GM12801 (cell line): ENCODE measurements at regions not wholly inside any gene's neighbourhood (a gene's known extent, or its start where the extent isn't known, plus 50 kb on each side); places are given as distances from the start of the nearest gene placed in this dataset.

ENCODE experiments used
- CTCF ChIP-seq: IDR thresholded peaks from one replicate; pipeline ENCODE4 v1.5.1; 2011; ENCODE audit warnings: control low read depth; ENCODE audit not compliant: insufficient read length; ENCODE audit errors: extremely low read depth

- TF ChIP-seq CTCF = no peak
Measured at GRCh38 chr1:114286960-114287359, 133.3 kb upstream of the SYT6 start.

DNA sequence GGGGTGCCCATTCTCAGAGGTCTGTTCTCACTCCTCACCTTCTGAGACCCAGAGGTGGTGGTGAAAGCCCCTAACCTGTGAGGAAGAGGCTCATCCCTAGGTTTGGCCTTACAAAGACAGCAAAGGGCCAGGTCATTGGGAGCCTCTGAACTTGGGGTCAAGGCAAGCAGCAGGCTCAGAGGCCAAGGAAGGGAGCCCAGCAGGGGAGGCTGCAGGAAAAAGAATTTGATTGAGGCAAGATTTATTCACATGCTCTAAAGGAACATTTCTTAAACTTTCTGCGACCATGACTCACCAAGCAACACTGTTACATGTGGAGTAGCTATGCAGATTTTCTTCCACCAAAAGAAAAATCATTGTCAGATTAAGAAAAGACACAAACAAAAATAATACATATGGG lies 132.5 kb upstream of the SYT6 start:
- no peak for TF ChIP-seq CTCF

- TF ChIP-seq CTCF = peak; percentile 3
Measured at GRCh38 chr1:114282751-114283403, 129.2 kb upstream of the SYT6 start.

DNA sequence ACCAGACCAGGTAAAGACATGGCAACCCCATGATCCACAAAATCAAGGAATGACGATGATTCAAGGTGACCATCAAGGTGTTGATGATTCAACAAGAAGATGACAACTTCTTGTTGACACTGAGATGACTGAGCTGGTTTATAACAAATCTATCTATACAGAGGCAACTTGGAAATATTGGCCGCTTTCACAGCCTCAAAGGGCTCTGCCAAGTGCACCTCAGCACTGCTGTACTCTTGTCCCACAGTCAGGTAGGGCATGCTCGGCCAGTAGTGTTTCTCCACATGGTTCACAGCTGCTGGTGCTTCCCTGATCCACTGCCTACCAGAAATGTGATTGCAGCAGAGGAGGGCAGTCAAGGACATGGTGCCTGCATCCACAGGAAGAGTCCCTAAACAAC lies 125.2 kb upstream of the SYT6 start:
- TF ChIP-seq CTCF = no peak

DNA sequence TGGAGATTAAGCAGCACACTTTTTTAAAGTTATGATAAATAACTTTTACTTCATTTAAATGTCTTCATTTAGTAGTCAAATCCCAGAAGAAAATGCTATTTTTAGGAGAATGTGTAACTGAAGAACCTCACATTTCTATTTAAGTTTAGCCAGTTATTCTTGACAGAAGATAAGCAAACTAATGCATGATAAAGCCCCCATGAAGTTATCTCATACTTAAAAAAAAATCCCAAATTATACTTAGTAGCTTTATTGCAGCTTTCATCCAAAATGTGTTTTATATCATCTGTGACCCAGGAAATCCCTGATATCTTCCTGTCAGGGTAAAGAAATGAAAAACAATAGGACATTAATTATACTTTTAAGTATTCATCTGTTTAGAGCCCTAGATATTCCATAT lies 124.8 kb upstream of the SYT6 start:
- TF ChIP-seq CTCF = no peak

DNA sequence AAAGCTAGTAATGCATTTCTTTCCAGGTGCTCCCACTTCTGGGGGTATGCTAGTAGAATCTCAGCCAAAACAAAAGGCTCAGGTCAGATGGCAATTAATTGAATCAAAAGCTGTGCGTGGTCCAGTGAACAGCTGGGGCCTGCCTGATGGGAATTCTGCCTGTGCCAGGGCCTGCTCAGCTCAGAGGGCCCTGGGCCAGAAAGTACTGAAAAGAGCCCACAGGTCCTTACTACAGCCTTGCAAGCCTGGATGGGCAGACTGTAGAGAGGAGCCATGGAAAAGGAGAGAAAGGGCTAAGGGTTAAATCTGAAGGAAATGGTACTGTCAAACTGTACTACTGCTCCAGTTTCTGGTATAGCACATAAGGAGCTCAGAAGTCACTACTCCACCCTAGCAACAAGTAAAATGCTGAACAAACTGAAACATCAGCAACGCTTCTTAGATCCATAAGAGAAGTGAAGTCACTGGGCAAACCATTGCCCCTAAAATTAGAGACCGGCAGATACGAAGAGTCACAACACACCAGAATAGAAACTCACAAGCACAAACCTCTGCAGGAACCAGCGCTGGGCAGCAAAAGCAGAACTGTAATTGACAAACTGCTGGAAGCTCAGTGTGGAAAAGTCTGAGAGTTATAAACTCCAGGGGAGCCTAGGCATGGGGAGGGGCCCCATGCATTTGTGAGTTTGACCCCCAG lies 121.1 kb upstream of the SYT6 start:
- no peak for TF ChIP-seq CTCF

GRCh38 chr1:114272593-114272992 lies 118.9 kb upstream of the SYT6 start:
- no peak for TF ChIP-seq CTCF
